OCI-LY1 (cell line): ENCODE measurements at regions not wholly inside any gene's neighbourhood (a gene's known extent, or its start where the extent isn't known, plus 50 kb on each side); places are given as distances from the start of the nearest gene placed in this dataset.

Experiments used
- EZH2 ChIP-seq: fragments of 200-600 bp; sonication (generic), shearing (Covaris generic); IDR thresholded peaks from 2 replicates; pipeline ENCODE4 v1.8.0; 2017; ENCODE audit warnings: borderline replicate concordance, mixed run types, mild to moderate bottlenecking, antibody characterized with exemption, low read length, moderate library complexity, mixed read lengths
- TF ChIP-seq, protein P1 (sequence below): fragments of 200-600 bp; sonication (generic), shearing (Covaris generic); IDR thresholded peaks from 2 replicates; pipeline ENCODE4 v1.5.1; 2017; ENCODE audit warnings: mild to moderate bottlenecking, antibody characterized with exemption, low read length, moderate library complexity, mixed read lengths

DNA sequence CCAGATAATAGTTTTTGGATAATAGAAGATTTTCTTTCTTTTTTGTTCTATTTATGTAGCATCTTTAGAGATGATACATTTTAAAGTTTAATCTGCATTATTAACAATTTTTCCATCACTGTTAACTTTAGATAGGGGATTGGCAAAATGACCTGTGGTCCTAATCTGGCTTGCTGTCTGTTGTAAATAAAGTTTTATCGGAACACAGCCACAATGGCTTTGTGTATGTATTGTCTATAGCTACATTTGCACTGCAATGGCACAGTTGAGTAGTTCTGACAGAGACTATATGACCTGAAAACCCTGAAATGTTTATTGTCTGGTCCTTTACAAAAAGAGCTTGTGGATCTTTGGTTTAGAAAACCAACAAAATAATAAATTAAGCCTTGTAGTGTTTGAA, 97.0 kb upstream of the CERS6 start:
- TF ChIP-seq, protein P1, sequence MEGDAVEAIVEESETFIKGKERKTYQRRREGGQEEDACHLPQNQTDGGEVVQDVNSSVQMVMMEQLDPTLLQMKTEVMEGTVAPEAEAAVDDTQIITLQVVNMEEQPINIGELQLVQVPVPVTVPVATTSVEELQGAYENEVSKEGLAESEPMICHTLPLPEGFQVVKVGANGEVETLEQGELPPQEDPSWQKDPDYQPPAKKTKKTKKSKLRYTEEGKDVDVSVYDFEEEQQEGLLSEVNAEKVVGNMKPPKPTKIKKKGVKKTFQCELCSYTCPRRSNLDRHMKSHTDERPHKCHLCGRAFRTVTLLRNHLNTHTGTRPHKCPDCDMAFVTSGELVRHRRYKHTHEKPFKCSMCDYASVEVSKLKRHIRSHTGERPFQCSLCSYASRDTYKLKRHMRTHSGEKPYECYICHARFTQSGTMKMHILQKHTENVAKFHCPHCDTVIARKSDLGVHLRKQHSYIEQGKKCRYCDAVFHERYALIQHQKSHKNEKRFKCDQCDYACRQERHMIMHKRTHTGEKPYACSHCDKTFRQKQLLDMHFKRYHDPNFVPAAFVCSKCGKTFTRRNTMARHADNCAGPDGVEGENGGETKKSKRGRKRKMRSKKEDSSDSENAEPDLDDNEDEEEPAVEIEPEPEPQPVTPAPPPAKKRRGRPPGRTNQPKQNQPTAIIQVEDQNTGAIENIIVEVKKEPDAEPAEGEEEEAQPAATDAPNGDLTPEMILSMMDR = no peak
- TF ChIP-seq EZH2 = no peak
